DMS53 treated with DMSO at 0.1 percent for 48 hours (cell line): ENCODE measurements at regions not wholly inside any gene's neighbourhood (a gene's known extent, or its start where the extent isn't known, plus 50 kb on each side); places are given as distances from the start of the nearest gene placed in this dataset.
"Not testable (repeated sequence)": the region's sequence is repeated elsewhere in the genome, so short reads cannot be mapped to it uniquely, and the experiment has no call there.

ENCODE experiments used
- DNase-seq: peaks from one replicate; lab custom pipeline; 2025; ENCODE audit not compliant: unreplicated experiment; lab: John Stamatoyannopoulos, UW

DNA sequence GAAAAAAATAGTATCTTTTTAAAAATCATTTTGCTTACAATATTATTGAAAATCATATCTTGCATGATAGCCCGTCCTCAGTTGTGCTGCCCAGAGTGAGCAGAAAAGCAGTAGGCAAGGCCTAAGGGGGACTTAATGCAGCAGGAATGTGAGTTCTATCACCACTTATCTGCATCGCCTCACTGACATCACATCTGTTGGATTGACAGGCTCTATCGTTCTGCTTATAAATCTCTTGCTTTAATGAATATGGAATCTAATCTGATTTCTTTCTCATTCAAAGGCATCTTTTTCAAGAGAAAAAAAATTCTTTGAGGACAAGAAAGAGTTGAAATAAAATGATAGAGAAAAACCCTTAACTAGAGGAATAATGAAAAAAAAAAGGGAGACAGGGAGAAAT is 249.9 kb downstream of the PAPSS1 start:
- DNase-seq = no peak

DNA sequence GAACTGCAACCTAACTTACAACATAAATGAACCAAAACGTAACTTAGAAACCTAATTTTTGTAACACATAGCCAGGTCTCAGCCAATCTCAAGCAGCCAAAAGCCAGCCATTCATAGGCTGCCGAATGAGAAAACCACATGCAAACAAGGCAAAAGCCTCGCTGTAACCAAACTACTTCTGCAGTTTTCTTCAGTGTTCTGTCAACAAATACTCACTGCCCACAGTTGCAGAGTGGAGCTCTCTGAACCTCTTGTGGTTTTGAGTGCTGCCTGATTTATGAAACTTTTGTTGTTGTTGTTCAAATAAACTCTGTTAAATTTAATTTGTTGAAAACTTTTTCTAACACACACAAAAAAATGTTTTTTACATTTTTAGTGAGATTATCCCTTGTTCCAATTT is 251.2 kb downstream of the PAPSS1 start:
- DNase-seq = no peak

DNA sequence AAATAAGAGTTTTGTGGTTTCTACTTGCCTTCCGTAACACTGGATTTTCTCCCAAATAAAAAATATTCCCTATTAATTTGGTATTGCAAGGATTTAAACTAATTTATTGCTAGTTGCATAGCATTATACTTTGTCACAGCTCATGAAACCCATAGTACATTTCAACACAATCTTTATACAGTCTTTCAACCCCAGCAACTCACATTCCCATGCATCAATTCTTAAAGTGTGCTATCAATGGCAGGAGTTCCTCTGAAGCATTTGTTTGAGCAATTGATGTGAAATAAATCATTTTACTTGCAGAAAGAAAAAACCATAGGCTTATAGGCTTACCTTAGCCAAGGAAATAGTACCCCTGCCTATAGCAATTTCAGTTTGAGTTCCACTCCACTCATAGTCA is 251.9 kb downstream of the PAPSS1 start:
- DNase-seq = no peak

DNA sequence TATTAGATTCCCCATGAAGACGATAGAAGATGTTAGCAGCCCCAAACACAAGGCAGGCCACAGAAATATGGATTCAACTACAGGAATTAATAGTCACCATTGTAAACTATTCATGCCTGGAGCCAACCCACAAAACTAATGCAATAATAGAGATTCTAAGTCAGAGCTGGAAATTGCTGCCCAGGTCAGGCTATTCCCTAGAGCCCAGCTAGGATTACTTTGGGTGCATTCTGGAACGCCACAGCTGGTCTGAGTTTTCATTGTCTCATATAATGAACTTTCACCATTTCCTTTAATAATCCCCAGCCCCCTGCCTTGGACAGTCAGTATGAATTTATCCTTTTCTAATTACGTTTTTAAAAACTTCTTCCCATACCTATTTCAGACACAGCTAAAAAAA is 252.6 kb downstream of the PAPSS1 start:
- DNase-seq = no peak

DNA sequence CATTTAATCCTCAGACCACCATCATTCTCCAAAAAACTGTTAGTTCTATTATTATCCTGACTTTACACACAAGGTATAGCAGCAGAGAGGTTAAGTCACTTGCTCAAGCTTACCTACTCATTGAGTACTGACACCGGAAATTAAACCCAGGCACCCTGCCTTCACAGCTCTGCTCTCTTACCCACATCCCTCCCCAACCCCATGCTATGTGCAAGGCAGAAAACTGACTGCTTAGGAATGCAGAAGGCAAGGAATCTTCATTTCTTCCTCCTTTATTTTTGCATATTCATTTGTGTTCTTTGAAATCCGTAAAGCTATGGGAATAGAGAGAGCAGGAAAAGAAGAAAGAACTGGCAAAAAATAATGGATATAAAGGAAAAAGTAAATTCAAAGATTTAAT is 261.8 kb downstream of the PAPSS1 start:
- DNase-seq = no peak

DNA sequence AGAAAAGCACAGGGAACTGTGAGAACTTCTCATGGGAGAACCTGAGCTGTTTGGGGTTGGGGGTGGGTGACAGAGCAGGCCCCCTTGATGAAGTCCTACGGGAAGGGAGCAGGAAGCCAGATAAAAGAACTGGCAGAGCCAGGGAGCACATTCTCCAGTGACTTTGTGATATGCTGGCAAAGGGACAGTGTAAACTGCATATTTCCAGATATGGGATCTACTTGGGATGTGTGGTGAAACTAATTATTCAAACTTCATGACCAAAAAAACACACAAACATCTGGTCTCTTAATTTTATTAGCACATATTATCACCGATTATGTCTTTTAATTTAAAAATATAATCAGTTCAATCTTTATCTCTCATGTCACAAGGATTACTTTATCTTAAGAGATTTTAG is 266.0 kb downstream of the PAPSS1 start:
- DNase-seq = no peak

DNA sequence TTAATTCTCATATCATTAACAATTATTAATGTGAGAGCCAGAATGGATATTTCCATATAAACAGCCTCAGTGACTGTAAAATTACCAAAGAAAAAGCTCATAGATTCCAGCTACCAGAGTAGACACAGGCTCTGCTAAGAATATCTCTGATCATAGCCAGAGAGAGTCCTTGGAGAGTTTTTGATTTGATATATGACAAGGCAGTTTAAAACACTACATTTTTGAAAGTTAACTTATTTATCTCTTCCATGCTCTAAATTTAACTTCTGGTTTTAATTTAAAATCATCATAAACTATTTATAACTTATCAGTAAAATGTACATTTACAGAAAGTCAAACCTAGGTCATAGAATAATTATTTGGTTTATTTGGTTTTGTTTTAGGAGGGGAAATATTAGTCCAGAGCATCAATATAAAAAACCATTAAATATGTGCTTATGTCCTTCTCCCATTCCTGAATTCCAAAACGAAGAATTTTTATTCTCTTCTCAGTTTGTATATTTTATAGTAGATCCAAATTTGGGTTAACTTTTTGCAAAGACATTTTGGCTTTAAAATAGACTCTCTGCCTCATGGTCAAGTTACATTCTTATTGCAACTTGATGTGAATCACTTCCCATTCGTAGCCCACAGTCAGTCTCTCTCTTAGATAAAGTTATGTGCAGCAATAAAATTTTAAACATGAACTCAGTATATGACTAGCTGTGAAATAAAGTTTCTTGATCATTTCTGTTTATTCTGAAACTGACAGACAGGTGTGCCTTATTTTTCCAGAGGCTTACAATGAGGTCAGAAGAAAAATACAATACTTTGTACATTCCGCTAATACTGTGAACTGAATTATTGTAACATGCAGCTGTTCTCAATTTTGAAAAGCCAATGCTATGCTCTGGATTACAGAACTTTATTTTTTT is 267.1 kb downstream of the PAPSS1 start:
- DNase-seq = no peak

DNA sequence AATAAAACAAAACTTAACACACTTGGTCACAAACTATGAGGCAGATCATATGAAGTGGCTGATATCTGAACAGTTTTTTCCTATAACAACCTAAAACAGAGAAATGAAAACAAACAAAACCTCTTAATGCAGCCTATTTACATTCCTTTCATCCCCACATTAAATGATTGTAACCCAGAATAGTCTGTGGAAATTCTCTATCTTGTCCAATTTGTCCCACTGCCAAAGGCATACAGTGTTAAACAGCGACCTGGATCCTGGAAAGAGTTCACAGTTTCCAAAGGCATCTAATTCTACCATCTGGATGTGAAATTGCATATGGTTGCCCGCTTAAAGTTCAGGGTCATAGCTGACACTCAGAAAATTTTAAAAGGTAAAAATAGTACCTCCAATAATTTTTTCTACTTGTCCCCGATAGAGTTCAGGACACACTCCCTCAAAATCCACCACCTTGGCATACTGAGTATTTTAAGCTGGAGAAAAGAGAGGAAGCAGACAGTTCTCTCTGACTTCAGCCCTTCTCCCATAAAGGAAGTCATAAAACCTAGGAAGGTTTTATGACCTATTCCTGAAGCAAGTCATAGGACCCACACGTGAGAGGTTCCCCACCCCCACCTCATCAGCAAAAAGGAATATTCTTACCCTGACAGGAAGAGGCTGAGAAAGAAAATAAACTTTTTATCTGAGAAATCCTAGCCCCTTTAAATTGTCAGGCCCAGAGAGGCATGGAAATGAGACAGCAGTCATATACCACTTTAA is 270.2 kb downstream of the PAPSS1 start:
- no peak for DNase-seq

DNA sequence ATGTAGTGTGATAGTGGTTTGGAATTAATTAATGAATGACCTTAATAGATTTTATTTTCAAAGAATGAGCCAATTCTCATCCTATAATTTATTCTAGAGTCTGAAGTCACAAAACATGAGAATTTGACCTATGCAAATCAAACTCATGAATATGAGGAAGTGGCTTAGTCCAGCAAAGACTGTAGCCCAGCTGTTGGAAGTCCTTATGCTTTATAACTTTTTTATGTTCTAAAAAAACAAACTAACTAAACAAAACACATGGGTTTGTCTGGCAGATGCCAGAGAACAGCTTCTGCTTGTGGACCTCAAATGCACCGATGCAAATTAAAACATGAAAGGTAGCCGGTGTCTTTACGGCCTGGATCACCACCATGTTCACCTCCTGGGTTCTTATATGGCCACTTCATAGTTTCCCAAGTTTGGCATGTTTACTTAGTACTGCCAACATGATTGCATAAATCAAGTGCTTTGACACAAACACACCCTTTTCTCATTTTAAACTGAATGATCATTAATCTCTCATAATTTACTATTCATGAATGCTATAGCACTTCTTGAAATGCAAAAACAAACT is 277.4 kb downstream of the PAPSS1 start:
- DNase-seq = no peak

DNA sequence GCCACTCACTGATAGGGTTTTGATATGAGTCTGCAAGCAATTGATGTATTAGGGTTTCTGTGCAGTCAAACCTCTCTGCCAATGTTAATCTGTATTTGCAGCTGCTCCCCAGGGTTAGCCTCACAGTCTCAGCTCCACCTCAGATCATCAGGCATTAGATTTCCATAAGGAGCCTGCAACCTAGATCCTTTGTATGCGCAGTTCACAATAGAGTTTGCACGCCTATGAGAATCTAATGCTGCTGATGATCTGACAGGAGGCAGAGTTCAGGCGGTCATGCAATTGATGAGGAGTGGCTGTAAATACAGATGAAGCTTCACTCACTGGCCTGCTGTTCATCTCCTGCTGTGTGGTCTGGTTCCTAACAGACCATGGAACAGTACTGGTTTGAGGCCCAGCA is 280.6 kb downstream of the PAPSS1 start:
- no peak for DNase-seq

DNA sequence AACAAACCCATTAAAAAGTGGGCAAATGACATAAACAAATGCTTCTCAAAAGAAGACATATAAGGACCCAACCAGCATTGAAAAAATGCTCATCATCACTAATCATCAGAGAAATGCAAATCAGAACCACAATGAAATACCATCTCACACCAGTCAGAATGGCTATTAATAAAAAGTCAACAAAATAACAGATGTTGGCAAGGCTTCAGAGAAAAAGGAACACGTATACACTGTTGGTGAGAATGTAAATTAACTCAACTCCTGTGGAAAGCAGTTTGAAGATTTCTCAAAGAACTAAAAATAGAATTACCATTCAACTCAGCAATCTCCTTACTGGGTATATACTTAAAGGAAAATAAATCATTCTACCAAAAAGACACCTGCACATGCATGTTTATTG is 283.6 kb downstream of the PAPSS1 start:
- not testable (repeated sequence) for DNase-seq

DNA sequence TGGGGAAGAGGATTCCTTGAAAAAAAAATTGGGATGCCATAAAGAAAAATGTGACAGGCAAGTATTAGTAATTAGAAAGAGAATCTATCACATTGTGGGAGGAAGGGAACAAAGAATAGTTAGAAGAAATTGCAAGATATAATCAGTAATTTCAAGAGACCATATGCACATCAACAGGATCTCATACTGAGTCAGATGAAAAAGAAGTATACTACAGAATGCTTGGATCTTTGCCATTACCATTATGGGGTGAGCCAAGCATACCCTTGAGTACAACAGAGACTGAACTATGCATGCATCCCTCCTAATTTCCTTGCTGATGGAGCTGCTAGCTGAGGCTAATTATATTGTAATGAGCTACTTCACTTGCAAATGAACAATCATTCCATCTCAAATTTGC is 287.6 kb downstream of the PAPSS1 start:
- DNase-seq = no peak

DNA sequence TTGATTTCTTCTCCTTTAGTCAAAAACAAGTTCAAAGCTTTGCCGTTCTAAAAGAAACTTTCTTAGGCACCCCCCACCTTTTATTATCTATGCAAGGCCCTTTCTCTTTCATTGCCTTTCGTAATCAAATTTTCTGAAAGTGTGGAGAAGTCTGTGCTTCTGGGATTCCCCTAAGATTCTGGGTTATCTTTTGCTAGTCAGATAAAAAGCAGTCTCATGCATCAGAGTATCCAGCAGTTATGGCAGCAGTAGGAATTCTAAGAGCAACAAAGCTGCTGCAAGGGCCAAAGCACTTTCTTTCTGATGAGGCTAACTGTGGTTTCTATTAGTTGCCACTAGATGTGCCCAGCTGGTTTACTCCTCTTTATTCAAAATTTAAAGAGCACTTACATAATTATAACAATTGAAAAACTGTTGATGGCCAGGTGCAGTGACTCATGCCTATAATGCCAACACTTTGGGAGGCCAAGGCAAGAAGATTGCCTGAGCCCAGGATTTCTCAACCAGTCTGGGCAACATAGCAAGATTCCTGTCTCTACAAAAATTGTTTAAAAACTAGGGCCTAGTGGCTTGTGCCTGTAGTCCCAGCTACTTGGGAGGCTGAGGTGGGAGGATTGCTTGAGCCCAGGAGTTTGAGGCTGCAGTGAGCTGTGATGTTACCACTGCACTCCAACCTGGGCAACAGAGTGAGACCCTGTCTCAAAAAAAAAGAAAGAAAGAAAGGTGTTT is 296.2 kb downstream of the PAPSS1 start:
- no peak for DNase-seq

DNA sequence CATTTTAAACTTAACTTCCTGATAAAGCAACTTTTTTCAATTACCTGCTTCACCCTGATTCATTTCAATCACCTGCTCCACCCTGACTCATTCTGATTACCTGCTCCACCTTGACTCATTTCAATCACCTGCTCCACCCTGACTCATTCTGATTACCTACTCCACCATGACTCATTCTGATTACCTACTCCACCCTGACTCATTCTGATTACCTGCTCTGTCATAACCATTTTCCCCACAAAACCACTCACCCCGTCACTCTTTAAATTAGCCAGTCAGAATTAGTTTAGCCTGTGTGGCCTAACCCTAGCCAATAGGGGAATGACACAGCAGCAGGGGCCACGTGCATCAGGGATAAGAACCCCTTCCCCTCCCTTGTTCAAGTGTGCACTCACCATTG is 300.5 kb downstream of the PAPSS1 start:
- DNase-seq = not testable (repeated sequence)

DNA sequence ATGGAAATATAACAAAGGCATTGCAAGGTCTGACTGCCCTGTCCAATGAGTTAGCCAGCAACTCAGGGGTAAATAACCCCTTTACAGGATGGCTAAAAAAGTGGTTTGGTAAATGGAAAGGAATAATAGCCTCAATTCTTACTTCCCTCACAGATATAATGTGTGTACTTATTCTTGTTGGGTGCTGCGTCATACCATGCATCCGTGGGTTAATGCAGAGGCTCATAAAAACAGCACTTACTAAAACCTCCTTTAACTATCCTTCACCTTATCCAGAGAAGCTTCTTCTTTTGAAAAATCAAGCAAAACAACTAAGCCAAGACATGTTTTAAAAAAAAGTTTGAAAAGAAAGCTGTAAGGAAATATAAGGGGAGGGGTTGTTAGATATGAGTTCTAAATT is 301.0 kb downstream of the PAPSS1 start:
- DNase-seq = no peak

DNA sequence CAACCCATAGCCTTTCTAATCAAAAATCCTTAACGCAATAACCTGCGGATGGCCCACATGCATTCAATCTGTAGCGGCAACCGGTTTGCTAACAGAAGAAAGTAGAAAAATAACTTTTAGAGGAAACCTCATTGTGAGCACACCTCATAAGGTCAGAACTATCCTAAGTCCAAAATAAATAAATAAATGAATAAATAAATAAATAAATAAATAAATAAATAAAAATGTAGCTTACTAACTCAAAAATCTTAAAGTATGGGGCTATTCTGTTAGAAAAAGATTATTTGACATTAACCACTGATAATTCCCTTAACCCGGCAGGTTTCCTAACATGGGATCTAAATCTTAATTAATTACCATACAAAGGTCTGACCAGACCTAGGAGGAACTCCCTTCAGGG is 304.5 kb downstream of the PAPSS1 start:
- DNase-seq = not testable (repeated sequence)

DNA sequence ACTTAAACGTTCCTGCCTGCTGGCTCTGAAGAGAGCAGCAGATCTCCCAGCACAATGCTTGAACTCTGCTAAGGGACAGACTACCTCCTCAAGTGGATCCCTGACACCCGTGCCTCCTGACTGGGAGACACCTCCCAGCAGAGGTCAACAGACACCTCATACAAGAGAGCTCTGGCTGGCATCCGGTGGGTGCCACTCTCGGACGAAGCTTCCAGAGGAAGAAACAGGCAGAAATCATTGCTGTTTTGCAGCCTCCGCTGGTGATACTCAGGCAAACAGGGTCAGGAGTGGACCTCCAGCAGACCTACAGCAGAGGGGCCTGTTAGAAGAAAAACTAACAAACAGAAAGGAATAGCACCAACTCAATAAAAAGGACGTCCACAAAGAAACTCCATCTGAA is 310.2 kb downstream of the PAPSS1 start:
- not testable (repeated sequence) for DNase-seq

DNA sequence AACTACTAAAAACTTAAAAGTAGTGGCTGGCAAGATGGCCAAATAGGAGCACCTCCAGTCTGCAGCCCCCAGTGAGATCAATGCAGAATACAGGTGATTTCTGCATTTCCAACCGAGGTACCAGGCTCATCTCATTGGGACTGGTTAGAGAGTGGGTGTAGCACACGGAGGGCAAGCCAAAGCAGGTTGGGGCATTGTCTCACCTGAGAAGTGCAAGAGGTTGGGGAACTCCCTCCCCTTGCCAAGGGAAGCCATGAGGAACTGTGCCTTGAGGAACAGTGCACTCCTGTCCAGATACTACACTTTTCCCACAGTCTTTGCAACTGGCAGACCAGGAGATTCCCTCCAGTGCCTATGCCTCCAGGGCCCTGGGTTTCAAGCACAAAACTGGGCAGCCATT is 311.1 kb downstream of the PAPSS1 start:
- DNase-seq = no peak

DNA sequence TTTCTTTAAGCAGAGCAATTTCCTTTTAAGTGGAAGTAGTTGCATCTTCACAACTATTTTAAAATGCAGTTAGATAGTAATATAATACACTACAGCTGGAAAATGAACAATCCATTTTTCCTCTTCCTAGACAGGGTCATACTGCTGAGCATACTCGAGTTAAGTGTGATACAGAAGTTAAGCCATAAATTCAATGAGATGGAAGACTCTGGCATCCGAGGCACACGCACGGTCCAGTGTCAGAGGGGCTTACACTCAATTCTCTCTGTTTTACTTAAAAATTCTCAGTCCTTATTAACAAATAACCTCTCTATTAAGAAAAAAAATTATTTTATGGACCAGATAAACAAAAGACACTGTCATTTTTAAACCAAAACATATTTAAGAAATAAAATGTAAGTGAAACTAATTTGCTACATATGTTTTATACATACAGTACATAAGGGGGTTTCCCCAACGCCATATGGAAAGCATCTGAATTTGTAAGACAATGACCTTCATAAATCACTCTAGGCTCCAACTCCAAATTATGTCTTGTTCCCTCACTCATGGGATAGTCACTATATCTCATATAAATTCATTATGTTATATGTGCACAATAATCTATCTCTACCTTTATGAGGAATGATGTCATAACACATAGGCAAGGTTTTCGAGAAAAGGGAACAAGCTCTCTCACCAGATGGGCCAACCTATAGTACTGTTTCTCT is 315.3 kb downstream of the PAPSS1 start:
- no peak for DNase-seq

DNA sequence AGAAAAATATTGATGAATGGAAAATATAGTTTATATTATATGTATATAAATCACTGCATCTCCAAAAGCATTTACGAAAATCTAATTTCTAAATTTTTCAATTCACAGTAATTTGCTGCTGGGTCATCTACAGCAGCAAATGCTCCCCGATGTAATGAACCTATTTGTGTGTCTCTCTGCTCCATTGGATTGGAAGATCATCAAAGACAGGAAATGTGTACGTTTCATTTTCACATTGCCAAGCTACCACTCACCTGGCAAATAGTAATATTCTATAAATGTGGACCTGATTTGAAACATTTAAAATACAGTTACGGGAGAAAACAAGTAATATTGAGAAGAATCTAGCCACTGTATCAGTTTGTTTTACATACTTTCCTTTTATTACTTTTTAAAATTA is 317.7 kb downstream of the PAPSS1 start:
- no peak for DNase-seq

DNA sequence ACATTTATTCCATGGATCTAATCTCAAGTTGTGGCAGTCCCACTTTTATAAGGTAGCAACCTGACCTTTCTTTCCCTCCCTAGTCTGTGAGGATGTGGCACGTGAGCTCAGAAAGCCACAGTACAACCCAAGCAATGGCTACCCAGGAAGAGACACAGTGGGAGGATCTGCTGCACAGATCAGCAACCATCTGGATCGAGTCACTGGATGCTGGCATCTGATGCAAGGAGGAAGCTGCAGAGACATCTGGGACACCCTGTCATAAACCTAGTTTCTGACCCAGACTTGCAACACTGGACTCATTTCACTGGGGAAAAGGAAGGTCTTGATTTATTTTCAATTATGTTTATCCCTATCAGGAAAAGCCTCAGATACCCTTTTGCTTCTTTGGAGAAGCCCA is 327.1 kb downstream of the PAPSS1 start:
- DNase-seq = no peak
